GM04504 (cell line): ENCODE measurements at regions not wholly inside any gene's neighbourhood (a gene's known extent, or its start where the extent isn't known, plus 50 kb on each side); places are given as distances from the start of the nearest gene placed in this dataset.
"Not testable (repeated sequence)": the region's sequence is repeated elsewhere in the genome, so short reads cannot be mapped to it uniquely, and the experiment has no call there.

Source experiments
- DNase-seq: peaks from one replicate; pipeline ENCODE4 v3.0.0-alpha.2; 2012; ENCODE audit warnings: low read depth

DNA sequence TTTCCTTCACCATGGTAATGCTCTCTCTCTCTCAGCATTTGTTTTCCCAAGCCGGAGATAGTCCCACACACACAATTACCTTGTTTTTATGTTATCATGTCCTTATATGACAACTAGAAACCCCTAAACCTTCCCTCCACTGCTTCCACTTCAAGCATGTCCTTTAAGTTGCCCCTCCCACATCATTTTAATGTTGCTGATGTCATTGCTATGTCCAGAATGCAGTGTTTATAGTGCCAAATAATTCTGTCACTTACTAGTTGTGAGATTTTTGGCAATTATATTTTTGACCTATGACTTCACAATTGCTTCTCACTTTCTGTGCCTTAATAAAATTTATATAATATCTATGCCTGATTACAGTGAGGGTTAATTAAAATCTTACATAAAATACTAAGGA lies 645.9 kb downstream of the XPNPEP1 start:
- DNase-seq: no peak

DNA sequence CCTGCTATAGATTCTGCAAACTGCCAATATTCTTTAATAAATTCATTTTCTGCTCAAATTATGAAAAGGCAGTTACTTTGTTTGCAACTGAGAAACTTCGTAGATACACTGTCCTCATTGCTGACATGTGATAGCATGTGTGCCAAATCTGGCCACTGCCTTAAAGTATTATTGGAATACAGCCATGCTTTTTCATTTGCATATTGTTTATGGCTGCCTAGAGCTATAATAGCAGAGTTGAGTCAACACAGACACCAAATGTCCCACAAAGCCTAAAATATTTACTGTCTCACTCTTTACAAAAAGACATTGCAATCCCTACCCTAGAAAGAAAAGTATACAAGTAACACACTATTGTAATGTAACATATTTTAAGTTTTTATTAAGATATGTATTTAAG lies 647.4 kb downstream of the XPNPEP1 start:
- no peak for DNase-seq

DNA sequence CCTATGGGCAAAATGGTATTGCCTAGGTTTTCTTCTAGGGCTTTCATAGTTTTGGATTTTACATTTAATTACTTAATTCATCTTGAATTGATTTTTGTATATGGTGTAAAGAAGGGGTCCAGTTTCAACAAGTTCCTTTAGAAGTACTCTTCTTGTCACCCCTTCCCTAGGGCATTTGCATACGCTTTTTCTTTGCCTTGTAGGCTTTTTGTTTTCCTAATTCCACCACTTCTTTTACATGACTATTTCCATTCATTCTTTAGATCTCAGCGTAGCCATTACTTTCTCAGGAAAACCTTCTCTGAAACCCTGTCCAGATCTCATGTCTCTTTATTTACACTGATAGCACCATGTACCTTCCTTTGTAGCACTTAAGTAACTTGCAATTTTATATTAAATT lies 648.6 kb downstream of the XPNPEP1 start:
- no peak for DNase-seq

GRCh38 chr10:109270173-109270572 lies 653.1 kb downstream of the XPNPEP1 start:
- DNase-seq: no peak

DNA sequence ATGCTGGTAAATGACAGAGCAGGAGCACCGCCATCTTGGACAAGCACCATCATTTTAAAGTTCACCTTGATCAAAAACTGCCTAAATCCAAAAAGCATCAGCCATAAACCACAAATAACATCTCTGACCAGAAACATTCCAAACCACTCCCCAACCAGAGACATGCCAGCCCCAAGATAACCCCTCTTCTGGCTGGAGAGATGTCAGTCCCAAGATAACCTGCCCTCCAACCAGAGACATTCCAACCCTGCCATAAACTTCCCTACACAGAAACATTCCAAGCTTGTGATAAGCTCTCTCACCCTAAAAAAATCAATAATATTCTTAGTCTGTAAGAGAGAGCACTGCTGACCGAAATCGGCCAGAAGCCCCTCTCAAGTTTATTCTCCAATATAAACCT lies 659.3 kb downstream of the XPNPEP1 start:
- DNase-seq: no peak

GRCh38 chr10:109261231-109261630 lies 662.1 kb downstream of the XPNPEP1 start:
- DNase-seq: no peak

- DNase-seq: peak; percentile 35
Observed at GRCh38 chr10:109259293-109259692, 664.0 kb downstream of the XPNPEP1 start.

GRCh38 chr10:109253306-109253705 lies 670.0 kb downstream of the XPNPEP1 start:
- no peak for DNase-seq

GRCh38 chr10:109250152-109250551 lies 673.2 kb downstream of the XPNPEP1 start:
- no peak for DNase-seq

GRCh38 chr10:109247814-109248213 lies 675.5 kb downstream of the XPNPEP1 start:
- no peak for DNase-seq

DNA sequence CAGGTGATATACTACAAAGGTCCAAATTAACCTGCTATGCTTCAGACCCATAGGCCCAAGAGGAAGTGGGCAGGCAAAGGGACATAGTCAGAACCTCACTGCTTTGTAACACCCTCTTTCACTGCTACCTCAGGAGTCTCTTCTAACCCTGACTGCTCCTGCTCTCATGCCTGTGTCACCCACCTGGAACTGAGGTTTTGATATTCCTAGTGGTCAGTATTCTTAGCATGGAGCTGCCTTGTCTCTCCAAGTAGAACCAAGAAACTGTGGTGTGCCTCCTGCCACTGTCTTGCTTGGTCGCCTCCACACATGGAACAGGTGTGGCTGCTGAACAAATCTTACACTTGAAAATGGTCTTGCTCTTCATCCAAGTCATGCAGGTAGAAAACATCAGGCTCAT lies 677.5 kb downstream of the XPNPEP1 start:
- DNase-seq: no peak

GRCh38 chr10:109239371-109239770 lies 683.9 kb downstream of the XPNPEP1 start:
- no peak for DNase-seq

- DNase-seq: no peak
Observed at GRCh38 chr10:109237682-109238081, 685.6 kb downstream of the XPNPEP1 start.

DNA sequence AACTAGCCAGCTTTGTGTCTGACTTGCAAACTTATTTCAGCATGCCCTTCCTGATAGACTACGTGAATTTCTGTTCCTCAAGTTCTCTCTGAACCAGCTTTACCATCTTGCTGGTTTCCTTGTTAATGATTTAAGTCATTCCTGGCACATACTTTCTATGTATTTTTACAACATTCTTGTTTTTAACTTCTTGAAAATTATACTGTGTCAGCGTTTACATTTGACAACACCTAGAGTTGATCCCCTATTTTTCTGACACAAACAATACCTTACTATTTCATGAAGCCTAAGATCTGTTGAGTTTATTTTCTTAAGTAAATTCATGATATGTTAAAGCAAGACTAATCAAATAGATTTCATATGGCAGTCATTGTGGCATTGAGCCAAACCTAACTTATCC lies 686.3 kb downstream of the XPNPEP1 start:
- no peak for DNase-seq

DNA sequence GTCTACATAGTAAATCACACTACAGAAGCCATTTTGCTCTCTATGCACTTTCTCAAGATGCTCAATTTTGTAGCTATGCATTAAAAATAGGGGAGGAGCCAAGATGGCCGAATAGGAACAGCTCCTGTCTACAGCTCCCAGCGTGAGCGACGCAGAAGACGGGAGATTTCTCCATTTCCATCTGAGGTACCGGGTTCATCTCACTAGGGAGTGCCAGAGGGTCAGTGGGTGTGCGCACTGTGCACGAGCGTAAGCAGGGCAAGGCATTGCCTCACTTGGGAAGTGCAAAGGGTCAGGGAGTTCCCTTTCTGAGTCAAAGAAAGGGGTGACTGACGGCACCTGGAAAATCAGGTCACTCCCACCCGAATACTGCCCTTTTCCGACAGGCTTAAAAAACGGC lies 699.8 kb downstream of the XPNPEP1 start:
- not testable (repeated sequence) for DNase-seq

DNA sequence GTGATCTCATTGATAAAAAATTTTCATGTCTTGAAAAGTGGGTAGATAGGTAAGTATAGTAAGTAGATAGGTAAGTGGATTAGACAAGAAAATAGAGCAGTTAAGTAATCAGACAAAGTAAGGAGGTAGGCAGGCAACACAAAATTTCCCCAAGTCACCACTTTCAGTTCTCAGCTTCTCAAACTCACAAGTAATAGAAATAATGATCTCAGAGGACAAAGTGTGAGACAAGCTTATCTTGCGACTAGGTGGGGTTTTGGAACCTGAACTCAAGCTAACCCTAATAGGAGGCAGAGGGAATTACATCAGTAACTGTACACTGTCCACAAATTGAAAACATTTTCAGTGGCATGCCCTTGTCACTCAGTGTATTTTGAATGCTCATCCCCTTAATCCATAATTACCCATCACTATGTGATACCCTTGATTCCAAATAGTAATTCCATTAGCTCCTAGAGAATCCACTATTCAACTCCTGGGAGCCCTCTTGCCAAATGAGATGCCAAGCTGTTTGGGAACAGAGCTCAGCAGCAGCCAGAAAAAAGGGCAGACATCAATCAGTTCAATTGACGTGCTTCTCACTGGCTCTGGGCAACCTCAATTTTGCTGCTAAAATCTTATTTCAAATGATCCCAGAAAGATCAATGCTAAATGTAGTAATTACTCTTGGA lies 703.2 kb downstream of the XPNPEP1 start:
- DNase-seq: no peak

GRCh38 chr10:109218207-109218606 lies 705.1 kb downstream of the XPNPEP1 start:
- DNase-seq: no peak

DNA sequence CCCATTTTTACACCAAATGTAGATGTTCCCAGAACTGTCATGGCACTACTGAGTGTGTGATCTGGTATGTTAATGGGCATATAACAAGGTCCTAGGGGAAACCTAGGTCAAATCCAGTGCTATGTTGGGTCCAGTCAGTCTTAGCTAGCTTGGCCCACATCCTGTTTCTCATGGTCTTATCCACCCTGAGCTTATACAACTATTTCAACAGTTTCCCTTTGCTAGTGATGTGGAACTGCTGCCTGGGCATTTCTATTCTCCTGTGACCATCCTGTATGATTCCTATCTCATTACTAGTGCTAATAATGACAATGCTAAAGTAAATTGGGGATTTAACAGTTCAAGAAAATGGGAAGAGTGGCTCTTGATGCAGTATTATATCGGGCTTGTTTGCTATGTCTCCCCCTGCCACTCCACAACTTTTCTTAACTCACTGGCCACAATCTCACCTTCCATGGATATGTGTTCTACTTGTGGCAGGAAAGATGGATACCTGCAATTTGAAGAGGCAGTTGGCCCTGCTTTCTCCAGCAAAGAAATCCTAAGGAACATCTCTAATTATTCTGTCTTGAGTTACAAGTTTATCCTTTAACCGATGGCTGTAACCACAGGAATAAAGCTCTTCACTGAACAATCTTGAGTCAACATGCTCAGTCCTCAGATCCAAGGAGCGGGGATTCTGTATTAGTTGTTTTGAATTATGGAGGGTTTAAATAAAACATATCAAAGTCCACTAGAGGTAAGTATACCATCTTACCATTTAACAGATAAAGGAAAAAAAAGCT lies 707.8 kb downstream of the XPNPEP1 start:
- no peak for DNase-seq

DNA sequence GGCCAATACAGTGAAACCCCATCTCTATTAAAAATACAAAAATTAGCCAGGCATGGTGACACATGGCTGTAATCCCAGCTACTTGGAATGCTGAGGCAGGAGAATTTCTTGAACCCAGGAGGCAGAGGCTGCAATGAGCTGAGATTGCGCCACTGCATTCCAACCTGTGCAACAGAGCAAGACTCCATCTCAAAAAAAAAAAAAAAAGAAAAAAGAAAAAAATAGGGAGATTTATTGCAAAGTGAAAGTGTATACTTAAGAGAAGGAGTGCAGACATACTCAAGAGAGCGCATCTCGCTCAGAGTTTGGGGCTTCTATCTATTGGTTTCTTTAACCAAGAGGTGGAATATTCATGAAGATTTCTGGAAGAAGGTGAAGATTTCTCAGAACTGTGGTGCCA lies 708.4 kb downstream of the XPNPEP1 start:
- DNase-seq: not testable (repeated sequence)

- no peak for DNase-seq
Observed at GRCh38 chr10:109207361-109207760, 716.0 kb downstream of the XPNPEP1 start.

DNA sequence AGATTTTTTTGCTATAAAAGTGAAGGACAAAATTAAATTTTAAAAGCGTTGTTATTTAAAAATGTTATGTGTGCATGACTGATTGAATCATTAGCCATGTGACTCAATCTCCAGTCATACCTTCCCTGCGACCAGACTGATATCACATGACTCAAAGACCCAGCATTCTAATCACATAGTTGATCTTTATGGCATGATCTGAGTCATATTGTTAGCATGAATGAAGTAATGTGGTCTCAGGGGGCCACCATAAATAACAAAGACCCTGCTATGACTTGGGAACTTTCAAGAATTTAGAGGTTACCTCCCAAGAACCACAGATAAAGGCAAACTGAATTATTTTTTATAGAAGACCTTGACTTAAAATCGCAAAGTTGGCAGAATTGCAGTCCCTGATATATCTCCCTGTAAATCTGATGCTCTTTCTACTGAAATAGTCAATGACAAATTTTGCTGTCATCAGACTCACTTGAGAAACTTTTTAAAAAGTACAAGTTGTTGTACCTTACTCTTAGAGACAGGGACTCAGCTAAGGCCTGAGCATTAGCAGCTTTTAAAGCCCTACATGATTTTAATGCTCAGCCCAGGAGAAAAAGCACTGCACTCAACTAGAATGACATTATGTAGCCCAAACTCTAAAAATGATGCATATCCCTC lies 717.3 kb downstream of the XPNPEP1 start:
- DNase-seq: peak; percentile 67

- DNase-seq: no peak
Observed at GRCh38 chr10:109203646-109204353, 719.5 kb downstream of the XPNPEP1 start.

GRCh38 chr10:109202111-109202510 lies 721.2 kb downstream of the XPNPEP1 start:
- no peak for DNase-seq
